HG03280 (cell line): ENCODE measurements at regions not wholly inside any gene's neighbourhood (a gene's known extent, or its start where the extent isn't known, plus 50 kb on each side); places are given as distances from the start of the nearest gene placed in this dataset.

Experiments
- ATAC-seq: cut with Tn5 transposase; IDR thresholded peaks from one replicate; pipeline ENCODE4 v1.9.1; 2021; ENCODE audit warnings: mild to moderate bottlenecking, moderate library complexity; ENCODE audit not compliant: unreplicated experiment

DNA sequence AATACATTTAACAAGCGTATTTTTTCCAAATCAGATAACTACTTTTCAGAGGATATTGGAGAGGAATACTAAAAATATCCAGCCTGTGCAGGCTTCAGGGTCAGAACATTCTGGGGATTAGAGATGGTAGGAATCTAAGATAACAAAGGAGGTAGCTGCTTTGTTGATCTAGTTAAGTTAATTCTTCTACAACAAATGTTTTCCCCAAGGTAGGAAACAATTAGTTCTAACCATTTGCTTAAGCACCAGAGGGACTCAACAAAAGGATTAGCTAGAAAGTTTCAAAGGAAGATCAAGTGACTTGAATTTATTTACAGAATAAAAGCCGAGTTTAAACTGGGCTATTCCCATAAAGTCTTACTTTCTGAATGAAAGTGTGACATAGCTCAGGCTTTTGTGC lies 524.2 kb downstream of the TMTC2 start:
- no peak for ATAC-seq

DNA sequence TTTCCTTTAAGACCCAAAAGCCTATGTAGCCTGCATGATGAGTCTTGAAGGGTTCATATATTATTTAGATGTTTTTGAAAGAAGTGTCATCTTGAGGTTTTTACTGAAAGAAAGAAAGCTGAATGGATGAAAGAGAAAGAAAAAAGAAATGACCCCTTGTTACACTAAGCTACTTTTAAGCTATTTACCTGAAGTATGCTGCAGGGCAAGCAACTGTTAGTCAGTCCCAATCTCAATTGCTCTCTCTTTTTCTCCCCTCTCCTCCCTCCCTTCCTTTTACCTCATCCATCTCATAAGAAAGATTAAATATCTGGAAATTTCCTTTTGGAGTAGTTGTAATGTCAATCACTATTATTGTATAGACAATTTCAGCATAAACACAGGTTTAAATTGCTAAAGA lies 512.4 kb downstream of the TMTC2 start:
- ATAC-seq = no peak

DNA sequence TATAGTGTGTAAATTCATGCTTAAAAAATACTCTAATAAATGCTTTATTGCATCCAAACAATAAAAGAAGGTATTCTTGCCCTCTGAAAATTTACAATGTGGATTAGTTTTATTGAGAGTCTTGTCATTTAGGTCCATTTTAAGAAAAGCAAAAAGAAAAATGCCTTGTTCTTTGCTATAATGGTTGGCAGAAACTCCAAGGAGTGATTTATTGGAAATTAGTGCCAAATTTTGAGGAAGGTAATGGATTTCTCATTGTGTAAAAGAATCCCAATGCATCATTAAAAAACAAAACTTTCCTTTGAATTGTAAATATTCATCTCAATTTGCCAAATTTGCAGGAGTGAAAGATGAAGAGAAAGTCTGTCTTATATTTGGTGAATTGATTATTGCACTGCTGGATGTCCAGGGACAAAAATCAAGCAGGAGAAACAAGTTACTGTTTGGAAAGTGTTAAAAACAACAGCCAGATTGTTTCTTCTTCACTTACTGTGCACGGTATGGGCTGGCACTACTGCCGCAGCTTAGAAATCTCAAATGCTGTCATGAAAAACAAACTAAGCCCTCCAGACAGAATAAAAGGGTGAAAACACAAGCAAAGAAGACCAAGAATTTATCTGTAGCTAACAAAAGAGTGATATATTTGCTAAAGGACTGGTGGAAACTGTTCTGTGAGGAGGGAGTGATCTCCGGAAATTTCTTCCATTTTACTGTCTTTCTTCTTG lies 511.7 kb downstream of the TMTC2 start:
- ATAC-seq = no peak

DNA sequence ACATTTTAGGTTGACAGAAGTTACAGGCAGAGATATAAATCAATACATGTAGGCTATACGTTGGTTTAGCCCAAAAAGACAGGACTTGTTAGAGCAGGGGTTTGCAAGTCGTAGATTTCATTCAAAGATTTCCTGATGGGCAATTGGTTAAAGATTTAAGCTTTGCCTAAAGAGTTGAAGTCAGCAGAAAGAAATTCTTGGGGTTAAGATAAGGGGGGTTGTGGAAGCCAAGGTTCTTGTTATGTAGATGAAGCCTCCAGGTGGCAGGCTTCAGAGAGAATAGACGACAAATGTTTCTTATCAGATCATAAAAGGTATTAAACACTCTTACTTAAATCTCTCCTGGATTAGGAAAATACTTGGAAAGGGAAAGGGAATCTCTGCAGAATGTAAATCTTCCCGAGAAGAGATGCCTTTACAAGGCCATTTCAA lies 510.8 kb downstream of the TMTC2 start:
- ATAC-seq = no peak

DNA sequence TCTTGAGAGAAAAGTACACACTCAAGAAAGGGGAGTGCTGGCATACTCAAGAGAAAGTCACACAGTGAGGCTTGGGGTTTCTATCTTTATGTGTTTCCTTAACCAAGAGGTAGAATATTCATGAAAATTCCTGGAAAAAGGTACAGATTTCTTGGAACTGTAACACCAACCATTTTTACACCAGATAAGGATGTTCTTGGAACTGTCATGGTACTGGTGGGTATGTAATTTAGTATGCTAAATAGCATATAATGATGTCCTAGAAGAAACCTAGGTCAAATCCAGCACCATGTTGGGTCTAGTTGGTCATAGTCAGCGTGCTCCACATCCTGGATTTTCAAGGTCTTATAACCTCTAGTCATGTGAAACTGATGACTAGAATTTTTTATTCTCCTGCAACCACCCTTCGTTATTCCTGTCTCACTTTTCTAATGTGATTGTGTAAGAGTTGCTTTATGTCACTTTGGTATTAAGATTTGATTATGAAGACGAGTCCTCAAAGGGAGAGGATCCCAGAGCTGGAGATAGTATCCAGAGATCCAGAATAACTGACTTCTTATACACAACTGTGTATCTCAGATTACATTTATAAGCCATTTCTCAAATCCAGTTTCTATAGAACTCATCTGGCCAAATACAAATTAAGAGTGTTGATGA lies 510.1 kb downstream of the TMTC2 start:
- ATAC-seq = no peak

DNA sequence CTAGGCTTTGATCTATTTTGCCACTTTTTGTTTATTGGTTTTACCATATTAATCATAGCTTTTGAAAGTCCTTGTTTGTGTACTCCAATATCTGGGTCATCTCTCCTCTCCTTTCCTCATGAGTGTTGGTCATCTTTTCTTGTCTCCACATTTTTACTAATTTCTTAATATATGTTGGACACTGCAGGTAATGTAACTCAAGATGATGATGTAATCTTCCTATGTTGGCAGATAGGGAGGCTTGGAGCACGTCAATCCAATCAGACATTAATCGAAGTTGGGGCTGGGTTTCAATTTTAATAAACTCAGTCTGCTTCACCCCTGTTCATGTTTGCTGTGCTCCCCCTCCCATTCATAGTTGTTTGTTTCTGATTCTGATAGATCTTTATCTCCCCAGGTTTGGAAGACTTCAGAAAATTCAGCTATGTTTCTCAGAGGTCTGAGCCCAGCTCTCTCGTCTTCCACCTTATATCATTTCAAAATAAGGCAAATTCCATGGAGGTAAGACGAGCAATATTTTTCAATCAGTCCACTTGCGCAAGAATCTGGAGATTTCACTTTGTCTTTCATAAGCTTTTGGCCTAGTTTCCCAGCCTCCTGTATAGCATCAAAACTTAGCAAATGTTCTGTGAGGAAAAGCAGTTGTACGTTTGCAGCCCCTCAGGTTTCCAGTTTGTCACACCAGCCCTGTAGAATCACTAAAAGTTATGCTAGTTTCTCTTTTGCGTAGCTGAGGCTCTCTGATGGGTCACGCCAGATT lies 504.1 kb downstream of the TMTC2 start:
- ATAC-seq = no peak

DNA sequence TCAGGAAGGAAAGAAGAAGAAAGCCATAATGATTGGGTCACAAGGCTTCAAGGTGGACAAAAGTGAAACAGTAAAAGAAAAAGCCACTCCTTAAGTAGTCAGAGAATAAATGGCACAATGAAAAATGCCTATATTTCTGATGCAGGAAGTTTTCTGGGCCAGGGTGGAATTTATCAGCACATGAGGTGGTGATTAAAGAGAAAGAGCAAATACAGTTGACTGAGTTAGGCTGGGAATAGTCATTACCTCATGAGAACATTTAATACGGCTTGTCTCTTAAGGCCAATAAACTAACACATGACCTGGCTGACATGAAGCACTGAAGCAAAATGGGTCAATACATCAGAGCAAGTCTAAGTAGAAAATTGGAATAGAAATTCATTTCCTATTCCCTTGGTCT lies 499.7 kb downstream of the TMTC2 start:
- ATAC-seq = no peak

DNA sequence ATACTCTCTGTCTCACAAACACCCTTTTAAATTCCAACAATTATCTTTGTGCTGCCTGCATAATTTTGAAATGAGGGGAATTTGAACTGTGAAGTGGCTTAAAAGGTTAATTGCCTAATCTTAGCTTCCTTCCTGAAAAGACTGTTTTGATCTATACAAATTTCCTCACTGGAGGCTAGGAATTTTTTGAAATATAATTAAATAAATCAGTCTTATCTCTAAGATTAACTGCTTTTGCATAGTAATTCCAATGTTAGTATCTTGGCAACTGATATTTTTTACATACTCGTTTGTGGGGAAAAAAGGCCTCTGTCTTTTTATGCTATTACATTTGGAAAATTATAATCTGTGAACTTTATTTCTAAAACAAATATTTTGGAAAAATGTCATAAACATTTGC lies 498.5 kb downstream of the TMTC2 start:
- ATAC-seq = no peak
